Thyroid gland (tissue), 4 donors: ENCODE measurements at regions not wholly inside any gene's neighbourhood (a gene's known extent, or its start where the extent isn't known, plus 50 kb on each side); places are given as distances from the start of the nearest gene placed in this dataset.

Source experiments
- POLR2A ChIP-seq, 2 donors: fragments of 450-650 bp; IDR thresholded peaks; one replicate each; pipeline ENCODE4 v1.6.1; 2017; ENCODE audit warnings: antibody characterized with exemption in 2 of 2, mild to moderate bottlenecking in 2 of 2, moderate library complexity in 1 of 2
- TF ChIP-seq, protein P1 (sequence below), 6 experiments: fragments of 200-600 bp in 3 of 6; fragments of 450-650 bp in 3 of 6; sonication (generic) in 3 of 6; IDR thresholded peaks; one replicate each; pipeline ENCODE4 v1.5.1; 2016 to 2019; ENCODE audit warnings: antibody characterized with exemption in 6 of 6, mild to moderate bottlenecking in 2 of 6, inconsistent platforms in 1 of 6, moderate library complexity in 1 of 6

DNA sequence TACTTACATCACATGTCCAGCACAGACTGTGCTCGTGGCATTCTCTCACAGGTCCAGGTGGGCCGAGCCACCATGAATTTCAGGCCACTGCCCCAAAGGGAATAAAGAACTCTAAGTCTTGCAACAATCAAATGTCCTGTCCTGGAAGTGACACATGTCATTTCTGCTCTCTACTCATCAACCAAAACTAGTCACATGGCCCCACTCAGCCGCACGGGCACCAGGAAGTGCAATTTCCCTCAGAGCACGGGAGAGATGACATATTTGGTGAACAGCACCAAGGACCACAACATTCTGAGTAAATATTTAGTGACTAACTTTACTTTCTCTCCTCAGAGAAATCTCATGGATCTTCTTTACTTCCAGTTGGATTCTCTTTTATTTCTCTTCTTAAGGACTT lies 131.1 kb upstream of the TUT7 start:
- TF ChIP-seq, protein P1, sequence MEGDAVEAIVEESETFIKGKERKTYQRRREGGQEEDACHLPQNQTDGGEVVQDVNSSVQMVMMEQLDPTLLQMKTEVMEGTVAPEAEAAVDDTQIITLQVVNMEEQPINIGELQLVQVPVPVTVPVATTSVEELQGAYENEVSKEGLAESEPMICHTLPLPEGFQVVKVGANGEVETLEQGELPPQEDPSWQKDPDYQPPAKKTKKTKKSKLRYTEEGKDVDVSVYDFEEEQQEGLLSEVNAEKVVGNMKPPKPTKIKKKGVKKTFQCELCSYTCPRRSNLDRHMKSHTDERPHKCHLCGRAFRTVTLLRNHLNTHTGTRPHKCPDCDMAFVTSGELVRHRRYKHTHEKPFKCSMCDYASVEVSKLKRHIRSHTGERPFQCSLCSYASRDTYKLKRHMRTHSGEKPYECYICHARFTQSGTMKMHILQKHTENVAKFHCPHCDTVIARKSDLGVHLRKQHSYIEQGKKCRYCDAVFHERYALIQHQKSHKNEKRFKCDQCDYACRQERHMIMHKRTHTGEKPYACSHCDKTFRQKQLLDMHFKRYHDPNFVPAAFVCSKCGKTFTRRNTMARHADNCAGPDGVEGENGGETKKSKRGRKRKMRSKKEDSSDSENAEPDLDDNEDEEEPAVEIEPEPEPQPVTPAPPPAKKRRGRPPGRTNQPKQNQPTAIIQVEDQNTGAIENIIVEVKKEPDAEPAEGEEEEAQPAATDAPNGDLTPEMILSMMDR (IDR thresholded peaks at IDR 0.05): no peak
- no peak for TF ChIP-seq POLR2A (IDR thresholded peaks at IDR 0.05)
